Ovary (tissue), 7 donors: ENCODE measurements at regions not wholly inside any gene's neighbourhood (a gene's known extent, or its start where the extent isn't known, plus 50 kb on each side); places are given as distances from the start of the nearest gene placed in this dataset.

ENCODE experiments used
- DNase-seq, 5 donors: peaks; one replicate each; pipeline ENCODE4 v3.0.0-alpha.2; 2019 to 2020
- H3K27ac ChIP-seq, 2 donors: fragments of 200-600 bp; one replicate each; pipeline versions ENCODE4 v1.5.1 to v1.8.0; 2019 to 2022
- H3K27me3 ChIP-seq: fragments of 200-600 bp; one replicate; pipeline ENCODE4 v1.8.0; 2022
- H3K36me3 ChIP-seq: fragments of 200-600 bp; sonication (generic); one replicate; pipeline ENCODE4 v1.5.1; 2019
- H3K4me1 ChIP-seq: one replicate; pipeline ENCODE4 v1.8.1; 2013; ENCODE audit warnings: mild to moderate bottlenecking, moderate library complexity; ENCODE audit not compliant: insufficient read depth
- H3K4me3 ChIP-seq: fragments of 200-600 bp; sonication (generic); one replicate; pipeline ENCODE4 v1.5.1; 2017
- H3K9me3 ChIP-seq, 2 donors: fragments of 200-600 bp in 1 of 2; sonication (generic) in 1 of 2; one replicate each; pipeline versions ENCODE4 v1.5.1 to v1.8.1; 2013 to 2019; ENCODE audit warnings: mild to moderate bottlenecking in 1 of 2, moderate library complexity in 1 of 2
- EP300 ChIP-seq: sonication (generic); formaldehyde crosslinking; IDR thresholded peaks from one replicate; pipeline ENCODE4 v1.6.1; 2017; ENCODE audit warnings: antibody characterized with exemption
- POLR2A ChIP-seq: fragments of 450-650 bp; IDR thresholded peaks from one replicate; pipeline ENCODE4 v1.6.1; 2017; ENCODE audit warnings: antibody characterized with exemption, mild to moderate bottlenecking, moderate library complexity
- WGBS, 3 donors: extraction: QIAGEN DNeasy Blood & Tissue Kit in 1 of 3; methylation state at CpG; one replicate each; pipeline versions ENCODE4 v1.1.5 to v1.1.7; 2013 to 2017; 5-methylcytosine and 5-hydroxymethylcytosine counted together
- intact Hi-C, 4 donors: fragments of 100-400 bp; cut with DNase I; formaldehyde crosslinking; loops; one replicate each; pipeline versions ENCODE4 v1.11.0 to v1.15.1; 2022 to 2023
- TF ChIP-seq, protein P1 (sequence below), 3 donors: fragments of 450-650 bp in 2 of 3; fragments of 200-600 bp in 1 of 3; IDR thresholded peaks; one replicate each; pipeline versions ENCODE4 v1.5.1 to v1.8.0; 2016 to 2022; ENCODE audit warnings: antibody characterized with exemption in 3 of 3, mild to moderate bottlenecking in 1 of 3
- donor health status: DM: no; HTN: no; CAD: no; lungs with moderate emphysema.
- donor health status: DM: no; HTN: no; CAD: no.
- donor health status: Bipolar disorder and iron deficiency.
- donor health status: DM: no; HTN: no; CAD: no.
- donor health status: DM: yes; HTN: yes; CAD: no.

DNA sequence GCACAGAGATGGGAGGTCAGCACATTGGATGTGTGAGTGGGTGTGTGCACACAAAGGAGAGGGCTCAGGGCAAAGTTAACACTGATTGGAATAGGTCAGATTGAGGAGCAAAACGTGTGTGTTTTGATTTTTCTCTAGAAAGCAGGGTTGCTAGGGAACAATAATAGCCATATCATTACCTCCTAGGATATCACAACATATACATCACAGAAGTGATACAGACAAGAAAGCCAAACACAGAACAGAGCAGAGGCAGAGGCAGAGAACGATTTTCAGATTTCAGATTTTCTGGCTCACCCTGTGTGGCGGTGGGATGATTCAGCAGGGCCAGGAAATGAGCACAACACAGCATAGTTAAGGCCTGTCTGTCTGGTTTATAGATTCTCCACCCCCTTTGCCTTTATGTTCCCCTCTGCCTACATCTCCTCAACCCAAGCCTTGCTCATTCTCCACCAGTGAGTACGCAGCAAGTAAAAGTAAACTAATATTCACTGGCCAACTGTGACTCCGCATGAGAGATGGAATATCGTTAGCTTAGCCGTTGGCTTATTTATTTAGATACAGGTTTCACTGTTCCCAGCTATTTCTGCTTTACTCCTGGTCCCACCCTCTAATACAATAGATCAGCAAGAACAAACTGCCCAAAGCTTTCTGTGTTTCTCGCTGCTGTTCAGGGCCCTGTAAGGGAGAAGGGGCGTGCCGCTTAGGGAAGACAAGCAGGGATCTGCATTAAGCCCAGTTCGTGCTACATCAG lies 182.7 kb upstream of the TSC22D1 start:
- TF ChIP-seq EP300 (no peak), POLR2A (no peak)
- TF ChIP-seq, protein P1, sequence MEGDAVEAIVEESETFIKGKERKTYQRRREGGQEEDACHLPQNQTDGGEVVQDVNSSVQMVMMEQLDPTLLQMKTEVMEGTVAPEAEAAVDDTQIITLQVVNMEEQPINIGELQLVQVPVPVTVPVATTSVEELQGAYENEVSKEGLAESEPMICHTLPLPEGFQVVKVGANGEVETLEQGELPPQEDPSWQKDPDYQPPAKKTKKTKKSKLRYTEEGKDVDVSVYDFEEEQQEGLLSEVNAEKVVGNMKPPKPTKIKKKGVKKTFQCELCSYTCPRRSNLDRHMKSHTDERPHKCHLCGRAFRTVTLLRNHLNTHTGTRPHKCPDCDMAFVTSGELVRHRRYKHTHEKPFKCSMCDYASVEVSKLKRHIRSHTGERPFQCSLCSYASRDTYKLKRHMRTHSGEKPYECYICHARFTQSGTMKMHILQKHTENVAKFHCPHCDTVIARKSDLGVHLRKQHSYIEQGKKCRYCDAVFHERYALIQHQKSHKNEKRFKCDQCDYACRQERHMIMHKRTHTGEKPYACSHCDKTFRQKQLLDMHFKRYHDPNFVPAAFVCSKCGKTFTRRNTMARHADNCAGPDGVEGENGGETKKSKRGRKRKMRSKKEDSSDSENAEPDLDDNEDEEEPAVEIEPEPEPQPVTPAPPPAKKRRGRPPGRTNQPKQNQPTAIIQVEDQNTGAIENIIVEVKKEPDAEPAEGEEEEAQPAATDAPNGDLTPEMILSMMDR (IDR thresholded peaks at IDR 0.05): no peak
- no peak overlapping the region for H3K27ac ChIP-seq
- WGBS, 3 donors: 69 to 85% (median 70%) methylated on average over 11 of the region's 11 CpGs

DNA sequence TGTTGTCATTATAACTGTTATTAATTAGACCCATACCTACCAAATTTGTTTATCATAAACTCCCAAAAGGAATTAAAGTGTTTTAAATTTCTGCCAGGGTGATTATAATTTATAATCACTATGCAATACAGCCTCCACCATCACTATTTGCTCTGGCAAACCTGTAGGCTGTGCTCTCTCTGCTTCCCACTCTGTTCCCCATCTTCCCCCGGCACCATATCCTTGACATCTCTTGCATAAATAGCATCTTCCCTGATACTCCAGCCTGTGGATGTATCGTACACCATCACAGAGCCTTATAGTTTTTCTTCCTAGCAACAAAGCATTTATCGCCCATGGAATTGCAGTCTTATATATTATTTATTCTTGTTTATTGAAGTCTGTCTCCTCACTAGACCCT lies 181.5 kb upstream of the TSC22D1 start:
- Histone ChIP-seq H3K27me3 (no peaks in the 10 kb centered on the region), H3K27ac (no peak overlapping the region), H3K4me3 (no peak overlapping the region), H3K9me3 (no peaks in the 10 kb centered on the region), H3K4me1 (no peaks in the 10 kb centered on the region), H3K36me3 (no peaks in the 10 kb centered on the region)
- 93 to 96% (median 96%) methylated on average over 3 of the region's 3 CpGs for WGBS, 3 donors
- TF ChIP-seq EP300: no peak
- TF ChIP-seq POLR2A: no peak
- TF ChIP-seq, protein P1 (IDR thresholded peaks at IDR 0.05): no peak
- no peak for DNase-seq
- intact Hi-C loops: no loop called here

More for the DNA sequence above, 182.7 kb upstream of the TSC22D1 start:
- H3K4me1 ChIP-seq: no peaks in the 10 kb centered on the region
- no peaks in the 10 kb centered on the region for H3K36me3 ChIP-seq
- no peak overlapping the region for H3K4me3 ChIP-seq
- H3K9me3 ChIP-seq: no peaks in the 10 kb centered on the region
- H3K27me3 ChIP-seq: no peaks in the 10 kb centered on the region
- intact Hi-C loops: no loop called here
- no peak for DNase-seq

DNA sequence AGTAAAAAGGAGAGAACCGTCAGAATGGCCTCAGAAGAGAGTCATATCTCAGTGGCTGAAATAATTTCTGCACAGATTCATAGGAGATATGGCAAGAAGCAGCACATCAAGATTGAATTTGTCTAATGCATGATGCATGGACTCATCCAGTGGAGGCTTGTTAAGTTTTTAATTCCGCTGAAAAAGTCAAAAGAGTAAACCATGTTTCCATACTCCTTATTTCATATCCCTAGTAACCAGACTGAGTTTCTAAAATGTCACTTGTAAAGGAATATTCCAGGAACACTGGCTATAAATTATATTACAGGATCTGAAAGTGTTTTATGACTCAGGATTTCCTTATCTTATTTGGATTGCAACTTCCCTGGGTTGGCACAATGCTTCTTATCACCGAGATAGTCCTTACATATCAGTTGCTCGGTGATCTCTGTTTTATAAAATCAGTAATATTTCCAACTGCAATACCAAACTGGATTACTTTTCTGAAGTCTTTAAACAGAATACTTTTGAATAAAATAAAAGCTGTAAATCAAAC lies 180.2 kb upstream of the TSC22D1 start:
- Histone ChIP-seq H3K4me3 (no peak overlapping the region), H3K27me3 (no peaks in the 10 kb centered on the region), H3K27ac (no peak overlapping the region), H3K9me3 (no peaks in the 10 kb centered on the region), H3K36me3 (no peaks in the 10 kb centered on the region), H3K4me1 (no peaks in the 10 kb centered on the region)
- TF ChIP-seq EP300: no peak
- TF ChIP-seq, protein P1 (IDR thresholded peaks at IDR 0.05): no peak
- TF ChIP-seq POLR2A: no peak
- DNase-seq: no peak
- WGBS, 3 donors: 50 to 53% (median 50%) methylated on average over 4 of the region's 4 CpGs
- intact Hi-C loops: no loop called here

GRCh38 chr13:44755872-44756271 lies 179.7 kb upstream of the TSC22D1 start:
- Histone ChIP-seq H3K36me3 (no peaks in the 10 kb centered on the region), H3K4me3 (no peak overlapping the region), H3K4me1 (no peaks in the 10 kb centered on the region), H3K27ac (no peak overlapping the region), H3K9me3 (no peaks in the 10 kb centered on the region), H3K27me3 (no peaks in the 10 kb centered on the region)
- TF ChIP-seq, protein P1 (IDR thresholded peaks at IDR 0.05): no peak
- TF ChIP-seq EP300: no peak
- TF ChIP-seq POLR2A: no peak
- DNase-seq: no peak
- intact Hi-C loops: no loop called here
- 87 to 90% (median 89%) methylated on average over 6 of the region's 6 CpGs for WGBS, 3 donors
